SH-SY5Y (cell line): ENCODE measurements at regions not wholly inside any gene's neighbourhood (a gene's known extent, or its start where the extent isn't known, plus 50 kb on each side); places are given as distances from the start of the nearest gene placed in this dataset.

Experiments
- GATA2 ChIP-seq: IDR thresholded peaks from 2 replicates; pipeline ENCODE4 v1.6.1; 2011; ENCODE audit warnings: mild to moderate bottlenecking, low read depth, low read length
- GATA3 ChIP-seq: IDR thresholded peaks from 2 replicates; pipeline ENCODE4 v1.6.1; 2011; ENCODE audit warnings: low read depth, mild to moderate bottlenecking, low read length, moderate library complexity

GRCh38 chr12:124675881-124676713 is 108.7 kb upstream of the NCOR2 start:
- no peak for TF ChIP-seq GATA3
- no peak for TF ChIP-seq GATA2

- no peak for TF ChIP-seq GATA3
- TF ChIP-seq GATA2 = no peak
Observed at GRCh38 chr12:124674937-124675336, 107.5 kb upstream of the NCOR2 start.

- TF ChIP-seq GATA2 (no peak), GATA3 (no peak)
Observed at GRCh38 chr12:124673801-124674617, 106.6 kb upstream of the NCOR2 start.

DNA sequence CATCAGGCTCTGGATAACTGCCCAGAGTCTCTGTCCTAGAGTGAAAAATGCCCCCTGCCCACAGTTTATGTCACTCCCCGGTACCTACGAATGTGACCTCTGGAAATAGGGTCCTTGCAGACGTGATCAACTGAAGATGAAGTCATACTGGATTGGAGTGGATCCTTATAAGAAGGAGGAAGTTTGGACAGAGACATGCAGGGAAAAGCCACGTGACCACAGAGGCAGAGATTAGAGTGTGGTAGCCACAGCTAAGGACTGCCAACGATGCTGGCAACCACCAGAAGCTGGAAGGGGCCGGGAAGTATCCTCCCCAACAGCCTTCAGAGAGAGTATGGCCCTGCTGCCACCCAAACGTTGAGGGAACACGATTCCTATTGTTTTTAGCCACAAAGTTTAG is 101.2 kb upstream of the NCOR2 start:
- no peak for TF ChIP-seq GATA2

GRCh38 chr12:124667506-124668326 is 100.3 kb upstream of the NCOR2 start:
- TF ChIP-seq GATA2 (no peak), GATA3 (no peak)

DNA sequence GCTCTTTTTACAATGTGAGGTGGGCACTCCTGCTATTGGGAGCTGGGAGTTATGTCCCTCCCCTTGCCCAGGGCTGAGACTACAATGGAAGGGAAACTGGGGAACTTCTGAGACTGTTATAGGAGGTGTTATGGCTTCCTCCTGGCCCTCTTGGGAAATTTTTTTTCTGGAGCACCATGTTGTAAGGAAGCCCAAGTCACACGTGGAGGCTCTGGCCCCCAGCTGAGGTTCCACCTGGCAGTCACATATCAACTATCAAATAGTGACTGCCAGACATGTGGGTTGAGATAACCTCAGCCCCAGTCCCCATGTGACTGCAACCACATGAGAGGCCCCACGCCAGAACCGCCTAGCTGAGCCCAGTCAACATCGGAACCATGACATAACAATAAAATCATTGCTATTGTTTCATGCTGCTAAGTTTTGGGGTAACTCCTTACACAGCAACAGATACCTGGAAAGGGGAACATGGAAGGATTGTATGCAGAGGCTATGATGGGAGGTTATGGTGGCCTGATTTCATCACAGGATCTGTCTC is 99.4 kb upstream of the NCOR2 start:
- TF ChIP-seq GATA3 (no peak), GATA2 (no peak)

DNA sequence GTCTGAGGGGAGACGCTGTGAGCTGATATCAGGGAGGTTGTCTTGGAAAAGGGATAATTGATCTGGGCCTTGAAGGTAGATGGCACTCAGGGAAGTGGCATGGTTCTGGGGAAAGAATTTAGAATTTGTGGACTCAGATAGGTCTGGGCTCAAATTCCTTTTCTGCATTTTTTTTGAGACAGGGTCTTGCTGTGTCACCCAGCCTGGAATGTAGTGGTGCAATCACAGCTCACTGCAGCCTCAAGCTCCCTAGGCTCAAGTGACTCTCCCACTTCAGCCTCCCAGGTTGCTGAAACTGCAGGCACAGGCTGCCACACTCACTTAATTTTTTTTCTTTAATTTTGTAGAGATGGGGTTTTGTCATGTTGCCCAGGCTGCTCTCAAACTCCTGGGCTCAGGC is 98.1 kb upstream of the NCOR2 start:
- TF ChIP-seq GATA2 (no peak), GATA3 (no peak)

GRCh38 chr12:124664395-124665111 is 97.1 kb upstream of the NCOR2 start:
- TF ChIP-seq GATA3 (no peak), GATA2 (no peak)

DNA sequence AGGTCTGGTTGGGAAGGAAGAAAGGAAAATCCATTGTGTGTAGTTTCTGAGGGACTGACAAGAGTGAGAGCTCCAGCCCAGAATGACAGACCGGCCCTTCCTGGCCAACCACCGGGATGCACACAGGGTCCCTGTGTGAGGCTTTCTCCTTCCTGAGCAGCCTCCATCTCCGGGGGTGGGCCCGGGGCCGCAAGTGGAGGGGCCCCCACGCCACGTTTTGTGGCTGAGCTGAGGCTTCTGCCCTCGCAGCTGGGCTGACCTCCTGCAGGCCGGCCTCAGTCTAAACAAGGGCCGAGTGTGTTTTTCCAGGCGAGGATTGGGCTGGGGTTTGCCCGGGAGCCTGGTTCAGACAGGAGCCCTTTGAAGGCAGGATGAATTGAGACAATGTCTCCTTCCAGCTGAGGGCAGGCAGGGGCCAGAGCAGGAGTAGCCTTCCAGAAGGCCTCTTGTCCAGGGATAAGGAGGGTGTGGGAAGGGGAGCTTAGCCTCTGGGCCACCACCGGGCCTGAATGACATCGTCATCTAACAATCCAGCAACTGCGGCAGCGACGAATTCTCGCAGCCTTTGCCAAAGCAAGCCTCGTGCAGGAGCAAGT is 96.5 kb upstream of the NCOR2 start:
- TF ChIP-seq GATA2 (no peak), GATA3 (no peak)

GRCh38 chr12:124663206-124663605 is 95.8 kb upstream of the NCOR2 start:
- TF ChIP-seq GATA3 = no peak
- TF ChIP-seq GATA2 = no peak

DNA sequence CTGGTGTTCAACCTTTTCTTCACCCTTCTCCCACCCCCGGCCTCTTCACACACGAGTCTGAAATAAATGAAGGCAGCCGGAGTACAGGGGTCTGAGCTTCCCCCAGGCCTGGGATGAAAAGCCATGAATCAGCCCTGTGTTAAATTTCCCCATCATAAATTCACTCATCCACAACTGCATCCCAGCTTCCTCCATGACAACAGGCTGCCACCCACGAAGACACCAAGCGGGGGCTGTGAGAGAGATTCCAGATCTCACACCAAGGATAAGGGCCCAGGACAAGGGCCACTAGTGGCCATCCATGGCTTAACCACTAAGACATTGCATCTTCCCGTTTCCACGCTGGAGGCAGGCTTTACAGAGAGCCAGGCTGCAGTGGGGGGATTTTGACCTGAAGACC is 93.9 kb upstream of the NCOR2 start:
- TF ChIP-seq GATA3 = no peak
- TF ChIP-seq GATA2 = no peak

DNA sequence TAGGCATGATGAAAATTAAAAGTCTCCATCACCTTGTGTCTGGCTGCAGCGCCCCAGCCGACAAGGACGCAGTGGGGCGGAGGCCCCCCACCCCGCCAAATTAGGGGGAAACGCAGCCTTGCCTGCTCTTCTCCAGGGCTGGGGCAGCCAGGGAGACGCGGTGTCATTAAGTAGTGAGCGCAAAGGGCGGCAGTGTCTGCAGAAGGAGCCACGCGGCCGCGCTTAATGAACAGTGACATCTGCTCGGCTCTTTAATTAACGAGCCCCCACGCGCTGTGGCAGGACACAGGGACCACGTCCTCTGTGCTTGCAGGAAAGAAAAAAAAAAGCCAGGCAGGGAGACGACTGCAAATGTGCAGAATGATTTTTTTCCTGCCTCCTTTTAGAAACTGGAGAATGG is 93.4 kb upstream of the NCOR2 start:
- TF ChIP-seq GATA3 = no peak
- no peak for TF ChIP-seq GATA2

GRCh38 chr12:124658806-124659402 is 91.5 kb upstream of the NCOR2 start:
- no peak for TF ChIP-seq GATA3
- TF ChIP-seq GATA2 = no peak

GRCh38 chr12:124658302-124658701 is 90.9 kb upstream of the NCOR2 start:
- no peak for TF ChIP-seq GATA3
- no peak for TF ChIP-seq GATA2
